ENCODE measurements at regions not wholly inside any gene's neighbourhood (a gene's known extent, or its start where the extent isn't known, plus 50 kb on each side); places are given as distances from the start of the nearest gene placed in this dataset.

- Histone ChIP-seq H3K4me2 (ENCODE audit: low read length) (no peak overlapping the region), H3K79me2 (no peaks in the 10 kb centered on the region), H3K4me3 (ENCODE audit: low read depth, low read length) (no peak overlapping the region), H2AFZ (no peak overlapping the region), H3K9me3 (ENCODE audit: control insufficient read depth, low read length) (no peaks in the 10 kb centered on the region), H3K36me3 (ENCODE audit: control insufficient read depth, insufficient read depth, low read length) (no peaks in the 10 kb centered on the region), H3K4me1 (no peaks in the 10 kb centered on the region), H3K9ac (no peak overlapping the region), H3K27ac (no peak overlapping the region), H3K27me3 (ENCODE audit: control insufficient read depth, insufficient read depth, low read length) (no peaks in the 10 kb centered on the region)
- no peak for TF ChIP-seq CTCF (IDR thresholded peaks at IDR 0.05)
Measured at GRCh38 chr9:79054500-79054899, 517.3 kb upstream of the TLE4 start.

- H3K79me2 ChIP-seq = no peaks in the 10 kb centered on the region
- no peak overlapping the region for H3K9ac ChIP-seq
- H3K27me3 ChIP-seq (ENCODE audit: control insufficient read depth, insufficient read depth, low read length) = no peaks in the 10 kb centered on the region
- H3K27ac ChIP-seq = no peak overlapping the region
- H3K4me3 ChIP-seq (ENCODE audit: low read depth, low read length) = no peak overlapping the region
- no peaks in the 10 kb centered on the region for H3K36me3 ChIP-seq (ENCODE audit: control insufficient read depth, insufficient read depth, low read length)
- no peak overlapping the region for H3K4me2 ChIP-seq (ENCODE audit: low read length)
- H3K4me1 ChIP-seq = no peaks in the 10 kb centered on the region
- no peak for TF ChIP-seq CTCF (IDR thresholded peaks at IDR 0.05)
- no peaks in the 10 kb centered on the region for H3K9me3 ChIP-seq (ENCODE audit: control insufficient read depth, low read length)
- H2AFZ ChIP-seq = no peak overlapping the region
Measured at GRCh38 chr9:79056041-79056440, 515.7 kb upstream of the TLE4 start.

GRCh38 chr9:79057576-79057975 is 514.2 kb upstream of the TLE4 start:
- no peaks in the 10 kb centered on the region for H3K9me3 ChIP-seq (ENCODE audit: control insufficient read depth, low read length)
- H3K4me1 ChIP-seq = no peaks in the 10 kb centered on the region
- H3K36me3 ChIP-seq (ENCODE audit: control insufficient read depth, insufficient read depth, low read length) = no peaks in the 10 kb centered on the region

GRCh38 chr9:79060766-79061165 is 511.0 kb upstream of the TLE4 start:
- H3K79me2 ChIP-seq = no peaks in the 10 kb centered on the region
- no peak for TF ChIP-seq CTCF (IDR thresholded peaks at IDR 0.05)
- H3K9me3 ChIP-seq (ENCODE audit: control insufficient read depth, low read length) = no peaks in the 10 kb centered on the region
- no peaks in the 10 kb centered on the region for H3K36me3 ChIP-seq (ENCODE audit: control insufficient read depth, insufficient read depth, low read length)
- no peak overlapping the region for H3K4me3 ChIP-seq (ENCODE audit: low read depth, low read length)
- no peaks in the 10 kb centered on the region for H3K4me1 ChIP-seq
- no peak overlapping the region for H3K27ac ChIP-seq
- no peak overlapping the region for H3K4me2 ChIP-seq (ENCODE audit: low read length)
- no peak overlapping the region for H2AFZ ChIP-seq
- H3K9ac ChIP-seq = no peak overlapping the region
- no peaks in the 10 kb centered on the region for H3K27me3 ChIP-seq (ENCODE audit: control insufficient read depth, insufficient read depth, low read length)

More at GRCh38 chr9:79057576-79057975, 514.2 kb upstream of the TLE4 start:
- Histone ChIP-seq H3K4me3 (ENCODE audit: low read depth, low read length) (no peak overlapping the region), H2AFZ (no peak overlapping the region), H3K27me3 (ENCODE audit: control insufficient read depth, insufficient read depth, low read length) (no peaks in the 10 kb centered on the region), H3K4me2 (ENCODE audit: low read length) (no peak overlapping the region), H3K9ac (no peak overlapping the region), H3K79me2 (no peaks in the 10 kb centered on the region), H3K27ac (no peak overlapping the region)
- no peak for TF ChIP-seq CTCF (IDR thresholded peaks at IDR 0.05)

- H3K4me3 ChIP-seq (ENCODE audit: low read depth, low read length) = no peak overlapping the region
- TF ChIP-seq CTCF (IDR thresholded peaks at IDR 0.05) = no peak
Measured at GRCh38 chr9:79061752-79062616, 509.8 kb upstream of the TLE4 start.

More at GRCh38 chr9:79061752-79062616, 509.8 kb upstream of the TLE4 start:
- no peak overlapping the region for H2AFZ ChIP-seq
- H3K4me1 ChIP-seq = no peaks in the 10 kb centered on the region
- no peaks in the 10 kb centered on the region for H3K36me3 ChIP-seq (ENCODE audit: control insufficient read depth, insufficient read depth, low read length)
- H3K27me3 ChIP-seq (ENCODE audit: control insufficient read depth, insufficient read depth, low read length) = no peaks in the 10 kb centered on the region
- H3K9me3 ChIP-seq (ENCODE audit: control insufficient read depth, low read length) = no peaks in the 10 kb centered on the region
- no peak overlapping the region for H3K9ac ChIP-seq
- no peaks in the 10 kb centered on the region for H3K79me2 ChIP-seq
- H3K4me2 ChIP-seq (ENCODE audit: low read length) = no peak overlapping the region
- no peak overlapping the region for H3K27ac ChIP-seq
